HK-2 (cell line): ENCODE measurements at regions not wholly inside any gene's neighbourhood (a gene's known extent, or its start where the extent isn't known, plus 50 kb on each side); places are given as distances from the start of the nearest gene placed in this dataset.
"Not testable (repeated sequence)": the region's sequence is repeated elsewhere in the genome, so short reads cannot be mapped to it uniquely, and the experiment has no call there.

ENCODE experiments used
- DNase-seq: peaks from one replicate; pipeline ENCODE4 v3.0.0-alpha.2; 2018; ENCODE audit not compliant: unreplicated experiment

GRCh38 chr5:17034992-17035391 is 98.9 kb upstream of the MYO10 start:
- not testable (repeated sequence) for DNase-seq

DNA sequence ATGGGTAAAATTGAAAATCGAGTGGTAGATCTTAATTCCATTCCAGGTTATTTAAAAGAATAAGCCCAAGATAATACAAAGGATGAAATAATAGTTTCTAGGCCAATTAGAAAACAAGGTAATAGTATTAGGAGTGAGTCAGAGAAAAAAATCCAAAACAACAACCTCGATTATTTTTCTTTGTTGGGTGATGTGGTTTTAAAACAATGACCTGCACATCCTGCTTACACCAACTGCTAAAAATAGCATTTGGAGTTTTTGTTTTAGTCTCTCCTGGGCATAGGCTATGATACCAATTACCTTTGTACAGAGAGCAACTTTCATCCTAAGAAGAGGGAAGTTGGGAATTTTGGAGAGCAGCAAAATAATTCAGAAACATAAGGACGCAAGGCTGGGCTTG is 101.7 kb upstream of the MYO10 start:
- no peak for DNase-seq

- no peak for DNase-seq
Observed at GRCh38 chr5:17039170-17039569, 103.1 kb upstream of the MYO10 start.

DNA sequence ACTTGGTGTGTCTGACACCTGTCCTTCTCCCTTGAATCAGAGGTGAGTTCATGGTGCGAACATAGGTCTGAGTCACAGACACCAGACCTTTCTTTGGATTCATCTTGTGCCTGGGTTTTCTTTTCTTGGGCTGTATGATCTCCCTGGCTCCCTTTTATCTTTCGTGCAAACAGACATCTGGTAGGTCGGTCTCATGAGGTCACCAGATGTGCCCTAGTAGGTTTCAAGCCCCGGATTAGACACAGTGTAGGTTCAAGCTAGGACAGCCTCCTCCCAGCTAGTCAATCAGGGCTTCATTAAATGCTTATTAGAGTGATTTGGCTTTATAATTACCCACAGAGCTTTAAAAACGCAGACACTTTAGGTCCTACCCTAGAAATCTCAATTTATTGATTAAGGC is 106.0 kb upstream of the MYO10 start:
- no peak for DNase-seq

- DNase-seq = no peak
Observed at GRCh38 chr5:17046320-17046719, 110.2 kb upstream of the MYO10 start.

GRCh38 chr5:17050236-17050635 is 114.1 kb upstream of the MYO10 start:
- DNase-seq = no peak

- DNase-seq = no peak
Observed at GRCh38 chr5:17054911-17055310, 118.8 kb upstream of the MYO10 start.

DNA sequence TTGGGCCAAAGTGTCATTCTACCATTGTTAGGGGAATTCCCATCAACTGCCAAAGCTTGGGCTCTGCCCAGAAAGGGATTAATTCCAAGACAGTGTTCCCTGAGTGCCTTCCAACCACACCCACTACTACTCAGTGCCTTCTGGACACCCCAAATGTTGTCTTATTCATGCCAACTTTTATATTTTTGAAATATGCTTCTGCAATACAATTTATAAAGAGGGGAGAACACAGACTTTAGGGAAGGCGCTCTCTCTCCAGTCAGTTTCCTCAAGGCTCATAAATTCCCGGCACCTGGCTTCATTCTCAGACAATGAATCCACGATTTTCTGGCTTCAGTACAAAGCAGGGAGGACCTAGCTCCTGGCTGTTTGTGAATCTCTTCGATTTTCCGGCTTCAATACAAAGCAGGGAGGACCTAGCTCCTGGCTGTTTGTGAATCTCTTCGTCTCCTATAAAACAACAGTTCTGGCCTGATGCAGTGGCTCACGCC is 120.1 kb upstream of the MYO10 start:
- DNase-seq = peak; percentile 11

- DNase-seq = no peak
Observed at GRCh38 chr5:17058438-17058837, 122.3 kb upstream of the MYO10 start.

- no peak for DNase-seq
Observed at GRCh38 chr5:17061973-17062470, 125.9 kb upstream of the MYO10 start.

DNA sequence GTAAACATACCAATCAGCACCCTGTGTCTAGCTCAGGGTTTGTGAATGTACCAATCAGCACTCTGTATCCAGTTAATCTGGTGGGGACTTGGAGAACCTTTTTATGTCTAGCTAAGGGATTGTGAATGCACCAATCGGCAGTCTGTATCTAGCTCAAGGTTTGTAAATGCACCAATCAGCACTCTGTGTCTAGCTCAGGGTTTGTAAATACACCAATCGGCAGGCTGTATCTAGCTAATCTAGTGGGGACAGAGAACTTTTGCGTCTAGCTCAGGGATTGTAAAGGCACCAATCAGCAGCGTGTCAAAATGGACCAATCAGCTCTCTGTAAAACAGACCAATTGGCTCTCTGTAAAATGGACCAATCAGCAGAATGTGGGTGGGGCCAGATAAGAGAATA is 126.7 kb upstream of the MYO10 start:
- not testable (repeated sequence) for DNase-seq

DNA sequence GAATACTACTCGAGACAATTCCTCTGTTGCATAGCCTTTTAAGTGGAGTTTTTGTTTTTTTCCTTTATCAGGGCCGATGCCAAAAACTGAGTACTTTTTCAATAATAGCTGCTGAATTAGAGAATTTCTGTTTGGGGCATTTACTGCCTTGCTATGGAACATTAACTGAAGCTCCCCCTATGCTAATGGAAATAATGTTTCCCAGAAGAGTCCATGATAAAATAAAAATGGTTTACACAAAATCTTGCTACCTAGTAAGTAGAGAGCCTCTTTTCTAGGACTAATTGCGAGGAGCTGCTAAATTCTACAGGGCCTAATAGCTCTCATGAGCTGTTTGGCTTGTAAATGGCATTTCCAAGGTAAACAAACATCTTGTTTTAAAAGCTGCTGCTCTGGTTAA is 128.2 kb upstream of the MYO10 start:
- DNase-seq = no peak

DNA sequence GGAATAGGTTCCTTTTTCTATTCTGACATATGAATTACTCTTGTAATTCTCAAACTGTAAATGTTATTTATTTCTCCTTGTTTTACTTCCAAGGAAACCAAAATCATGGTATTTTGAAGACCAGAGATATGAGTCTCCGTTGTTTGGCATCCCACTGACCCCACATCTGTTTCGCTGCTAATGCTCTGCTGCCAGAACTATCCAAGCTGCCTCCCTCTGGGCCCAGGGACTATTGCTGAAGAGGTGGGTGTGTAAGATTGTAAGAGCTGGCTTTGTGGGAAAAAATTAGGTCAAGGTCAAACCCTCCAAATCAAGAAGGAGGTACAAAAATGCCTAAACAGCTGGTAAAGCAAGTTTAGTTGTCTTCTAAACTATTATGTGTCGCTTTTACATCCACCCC is 129.4 kb upstream of the MYO10 start:
- DNase-seq = no peak

- DNase-seq = not testable (repeated sequence)
Observed at GRCh38 chr5:17066026-17066425, 129.9 kb upstream of the MYO10 start.

GRCh38 chr5:17067657-17068392 is 131.7 kb upstream of the MYO10 start:
- no peak for DNase-seq

DNA sequence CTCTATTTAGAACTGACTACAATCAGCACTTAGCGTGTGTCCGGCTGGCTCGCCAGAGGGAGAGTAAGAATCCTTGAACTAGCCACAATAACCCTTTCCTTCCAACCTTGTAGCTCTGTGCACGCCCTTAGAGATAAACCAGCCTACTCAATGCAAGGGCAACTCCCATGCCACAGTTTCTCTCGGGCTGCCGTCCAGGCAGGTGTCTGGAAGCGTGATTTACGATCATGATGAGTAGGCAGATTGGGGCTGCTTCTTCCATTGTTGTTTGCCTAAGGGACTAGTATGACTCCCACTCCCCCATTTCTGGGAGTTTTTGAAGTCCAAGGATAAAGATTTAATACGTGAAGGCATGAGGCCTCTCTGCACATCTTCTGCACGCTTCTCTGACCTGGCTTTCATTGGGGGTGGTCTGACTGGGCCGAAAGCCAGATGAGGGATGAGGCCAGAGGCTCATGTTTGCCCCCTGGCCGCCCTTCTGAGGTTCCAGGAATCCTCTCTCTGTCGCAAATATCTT is 134.0 kb upstream of the MYO10 start:
- no peak for DNase-seq

- no peak for DNase-seq
Observed at GRCh38 chr5:17070647-17071046, 134.6 kb upstream of the MYO10 start.

GRCh38 chr5:17075236-17075635 is 139.1 kb upstream of the MYO10 start:
- DNase-seq = no peak

GRCh38 chr5:17076272-17076671 is 140.2 kb upstream of the MYO10 start:
- DNase-seq = no peak

GRCh38 chr5:17077440-17078233 is 139.8 kb upstream of the BASP1 start:
- DNase-seq = no peak

GRCh38 chr5:17079562-17079961 is 137.9 kb upstream of the BASP1 start:
- DNase-seq = no peak

GRCh38 chr5:17080361-17080760 is 137.1 kb upstream of the BASP1 start:
- no peak for DNase-seq

GRCh38 chr5:17081142-17081541 is 136.3 kb upstream of the BASP1 start:
- DNase-seq = no peak
